ENCODE measurements at regions not wholly inside any gene's neighbourhood (a gene's known extent, or its start where the extent isn't known, plus 50 kb on each side); places are given as distances from the start of the nearest gene placed in this dataset.

GRCh38 chr6:152874846-152875568, 107.8 kb downstream of the FBXO5 start:
- TF ChIP-seq SMC3 (IDR thresholded peaks at IDR 0.05; ENCODE audit: low read depth, low read length), result no peak
- no peak for TF ChIP-seq CTCF (conservative IDR thresholded peaks at IDR 0.05; ENCODE audit: low read depth, low read length)
- TF ChIP-seq POLR2A (IDR thresholded peaks at IDR 0.05; ENCODE audit: low read depth, low read length), result no peak
- TF ChIP-seq NFE2L2 (IDR thresholded peaks at IDR 0.05; ENCODE audit: low read depth, low read length), result no peak
- TF ChIP-seq CEBPB (IDR thresholded peaks at IDR 0.05; ENCODE audit: low read depth, low read length), result no peak
- no peak for TF ChIP-seq RFX5 (IDR thresholded peaks at IDR 0.05; ENCODE audit: low read depth, low read length)
- no peak for TF ChIP-seq FOS (IDR thresholded peaks at IDR 0.05; ENCODE audit: low read depth, low read length)
- no peak for TF ChIP-seq CHD1 (IDR thresholded peaks at IDR 0.05; ENCODE audit: low read depth, low read length)
- no peak for TF ChIP-seq USF2 (IDR thresholded peaks at IDR 0.05; ENCODE audit: low read depth, low read length)
- no peak for TF ChIP-seq BHLHE40 (IDR thresholded peaks at IDR 0.05; ENCODE audit: low read depth, low read length)
- TF ChIP-seq RAD21 (IDR thresholded peaks at IDR 0.05; ENCODE audit: low read length), result no peak
